ENCODE measurements at regions not wholly inside any gene's neighbourhood (a gene's known extent, or its start where the extent isn't known, plus 50 kb on each side); places are given as distances from the start of the nearest gene placed in this dataset.

GRCh38 chr22:25353516-25354445, 134.3 kb downstream of the CRYBB2 start:
- ATAC-seq (no peak), DNase-seq (ENCODE audit: low spot score) (no peak), FAIRE-seq (no peak)
- no peaks in the 10 kb centered on the region for H3K79me2 ChIP-seq (ENCODE audit: insufficient read depth, low read length)
- ChIA-PET CTCF (ENCODE audit: low intra/inter-chr PET ratio, low total read pairs) (no interaction called here), POLR2A (no interaction called here)
- H3K27me3 ChIP-seq (ENCODE audit: control insufficient read depth in 1 of 2, insufficient read depth in 2 of 2, low read length in 2 of 2): no peaks in the 10 kb centered on the region
- H3K9ac ChIP-seq (ENCODE audit: insufficient read depth, low read depth, low read length): no peak overlapping the region
- H4K20me1 ChIP-seq (ENCODE audit: insufficient read depth, low read length): no peaks in the 10 kb centered on the region
- H2AFZ ChIP-seq (ENCODE audit: low read length): no peak overlapping the region
- WGBS (ENCODE audit: low lambda C conversion rate): 98% methylated on average over 12 of the region's 22 CpGs
- in situ Hi-C loops (cut with HindIII; ENCODE audit: extremely low pct_ligation_motif_present, low pct_unique_long_range_greater_than_20kb): no loop called here
- no TSS peak for BruUV-seq (replicated peaks)
- no peaks in the 10 kb centered on the region for H3K4me1 ChIP-seq (ENCODE audit: insufficient read depth, low read length)
- peaks cover 32 to 85% of the 10 kb centered on the region in 2 experiments for H3K36me3 ChIP-seq (replicated peaks in 1 of 2; ENCODE audit: control insufficient read depth in 1 of 2, insufficient read depth in 2 of 2, low read length in 2 of 2)
- intact Hi-C loops (cut with micrococcal nuclease; ENCODE audit: unreplicated experiment): no loop called here
- no peak overlapping the region for H3K27ac ChIP-seq (ENCODE audit: extremely low read length, insufficient read depth, low read length)
- H3K9me3 ChIP-seq (ENCODE audit: low read length): no peaks in the 10 kb centered on the region
- H3K4me2 ChIP-seq (ENCODE audit: low read depth, low read length): no peak overlapping the region
- H3K4me3 ChIP-seq (replicated peaks in 1 of 3; ENCODE audit: insufficient read depth in 1 of 3, low read depth in 2 of 3, low read length in 3 of 3): no peak overlapping the region
- TF ChIP-seq ZNF598 (CRISPR knock-in tag; IDR thresholded peaks at IDR 0.05; ENCODE audit: borderline replicate concordance): no peak
- no peak for TF ChIP-seq PRDM4 (CRISPR knock-in tag; IDR thresholded peaks at IDR 0.05; ENCODE audit: borderline replicate concordance)
- TF ChIP-seq SIX1 (CRISPR knock-in tag; IDR thresholded peaks at IDR 0.05; ENCODE audit: borderline replicate concordance): no peak
- TF ChIP-seq ZNF512B (CRISPR knock-in tag; IDR thresholded peaks at IDR 0.05; ENCODE audit: borderline replicate concordance): no peak
- TF ChIP-seq ZBTB37 (CRISPR knock-in tag; IDR thresholded peaks at IDR 0.05): no peak
- no peak for TF ChIP-seq ZNF569 (CRISPR knock-in tag; IDR thresholded peaks at IDR 0.05; ENCODE audit: borderline replicate concordance)
- no peak for TF ChIP-seq TIGD3 (CRISPR knock-in tag; IDR thresholded peaks at IDR 0.05; ENCODE audit: borderline replicate concordance)
- TF ChIP-seq CREM (IDR thresholded peaks at IDR 0.05): no peak
- TF ChIP-seq CREM (CRISPR knock-in tag; IDR thresholded peaks at IDR 0.05): no peak
- TF ChIP-seq ZNF558 (CRISPR knock-in tag; IDR thresholded peaks at IDR 0.05; ENCODE audit: borderline replicate concordance): no peak
- TF ChIP-seq ZNF577 (CRISPR knock-in tag; IDR thresholded peaks at IDR 0.05; ENCODE audit: borderline replicate concordance, low read depth): no peak
- TF ChIP-seq FOXA1 (IDR thresholded peaks at IDR 0.05): no peak
- TF ChIP-seq FOXA1 (CRISPR knock-in tag; IDR thresholded peaks at IDR 0.05): no peak
- no peak for TF ChIP-seq THAP8 (CRISPR knock-in tag; IDR thresholded peaks at IDR 0.05; ENCODE audit: borderline replicate concordance)
- TF ChIP-seq MIXL1 (CRISPR knock-in tag; IDR thresholded peaks at IDR 0.05): no peak

Measured in HepG2 (cell line).